GM19240 (cell line): ENCODE measurements at regions not wholly inside any gene's neighbourhood (a gene's known extent, or its start where the extent isn't known, plus 50 kb on each side); places are given as distances from the start of the nearest gene placed in this dataset.

ENCODE experiments used
- DNase-seq: peaks from one replicate; pipeline ENCODE4 v3.0.0; 2011; ENCODE audit warnings: low spot score; ENCODE audit not compliant: insufficient read length

- DNase-seq: no peak
These were observed 901.7 kb downstream of the KCNMA1 start for GRCh38 chr10:76735866-76736265.

GRCh38 chr10:76733441-76733936 is 904.1 kb downstream of the KCNMA1 start:
- DNase-seq: no peak

- no peak for DNase-seq
These were observed 905.3 kb downstream of the KCNMA1 start for GRCh38 chr10:76732306-76732705.

GRCh38 chr10:76729841-76730487 is 907.6 kb downstream of the KCNMA1 start:
- no peak for DNase-seq

GRCh38 chr10:76729346-76729745 is 908.3 kb downstream of the KCNMA1 start:
- DNase-seq: no peak

- no peak for DNase-seq
These were observed 910.6 kb downstream of the KCNMA1 start for GRCh38 chr10:76727038-76727437.

- DNase-seq: no peak
These were observed 913.8 kb downstream of the KCNMA1 start for GRCh38 chr10:76723844-76724243.

GRCh38 chr10:76721891-76722505 is 915.6 kb downstream of the KCNMA1 start:
- DNase-seq: no peak

GRCh38 chr10:76719006-76719405 is 918.6 kb downstream of the KCNMA1 start:
- DNase-seq: no peak

- no peak for DNase-seq
These were observed 920.5 kb downstream of the KCNMA1 start for GRCh38 chr10:76717141-76717540.

- DNase-seq: no peak
These were observed 926.2 kb downstream of the KCNMA1 start for GRCh38 chr10:76711222-76711997.

- DNase-seq: no peak
These were observed 937.4 kb downstream of the KCNMA1 start for GRCh38 chr10:76700241-76700640.

GRCh38 chr10:76697923-76698322 is 939.7 kb downstream of the KCNMA1 start:
- DNase-seq: no peak

GRCh38 chr10:76695069-76695468 is 942.5 kb downstream of the KCNMA1 start:
- DNase-seq: no peak

- no peak for DNase-seq
These were observed 951.4 kb downstream of the KCNMA1 start for GRCh38 chr10:76686201-76686600.

GRCh38 chr10:76684968-76685367 is 952.6 kb downstream of the KCNMA1 start:
- DNase-seq: no peak

GRCh38 chr10:76681153-76681552 is 956.5 kb downstream of the KCNMA1 start:
- DNase-seq: no peak

- no peak for DNase-seq
These were observed 958.6 kb downstream of the KCNMA1 start for GRCh38 chr10:76679030-76679429.

- no peak for DNase-seq
These were observed 961.5 kb downstream of the KCNMA1 start for GRCh38 chr10:76675951-76676587.

- DNase-seq: no peak
These were observed 962.1 kb downstream of the KCNMA1 start for GRCh38 chr10:76675561-76675950.

GRCh38 chr10:76667408-76668370 is 969.9 kb downstream of the KCNMA1 start:
- no peak for DNase-seq
